ENCODE measurements at regions not wholly inside any gene's neighbourhood (a gene's known extent, or its start where the extent isn't known, plus 50 kb on each side); places are given as distances from the start of the nearest gene placed in this dataset.

DNA sequence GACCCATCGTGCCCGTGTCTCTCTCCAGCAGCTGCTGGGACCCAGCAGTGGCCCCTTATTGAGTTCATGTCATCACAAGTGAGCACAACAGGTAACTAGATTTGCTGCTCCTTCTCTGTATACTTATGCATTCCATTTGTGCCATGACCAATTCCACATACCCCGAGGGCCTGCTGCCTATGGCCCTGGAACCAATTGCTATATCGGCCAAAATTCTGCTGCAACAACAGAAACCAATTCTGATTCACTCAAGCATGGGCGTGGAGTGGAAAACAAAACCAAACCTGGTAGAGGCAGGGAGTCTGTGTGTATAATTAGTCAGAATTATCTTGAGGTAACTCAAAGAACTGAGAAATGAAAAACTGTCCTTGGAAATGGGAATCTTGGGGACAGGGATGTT lies 516.6 kb downstream of the EPHB1 start:
- TF ChIP-seq POLR2A (IDR thresholded peaks at IDR 0.05; ENCODE audit: low read depth, low read length) (no peak), TAF1 (IDR thresholded peaks at IDR 0.05; ENCODE audit: low read depth, low read length) (no peak), POLR2AphosphoS5 (IDR thresholded peaks at IDR 0.05; ENCODE audit: low read depth, low read length) (no peak)

Measured in GM12891 (cell line).